ENCODE measurements at regions not wholly inside any gene's neighbourhood (a gene's known extent, or its start where the extent isn't known, plus 50 kb on each side); places are given as distances from the start of the nearest gene placed in this dataset.

DNA sequence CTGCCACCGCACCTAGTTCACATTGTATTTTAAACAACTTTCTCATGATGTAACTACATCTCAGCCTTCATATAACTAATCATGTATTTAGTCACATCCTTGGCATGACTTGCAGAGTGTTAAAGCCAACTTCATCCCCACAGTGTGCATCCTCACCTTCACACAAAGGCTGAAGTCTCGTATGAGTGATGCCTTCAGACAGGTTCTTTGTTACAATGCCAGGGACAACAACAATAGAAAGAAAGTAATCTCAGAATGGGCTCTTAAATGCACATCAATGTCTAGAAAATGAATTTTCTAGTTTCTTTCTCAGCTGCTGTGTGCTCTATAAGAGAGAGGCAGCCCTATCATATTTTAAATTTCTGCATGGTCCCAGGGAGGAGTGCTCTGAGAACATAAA is 221.3 kb downstream of the DIO2 start:
- TF ChIP-seq ARNTL (CRISPR knock-in tag; IDR thresholded peaks at IDR 0.05; ENCODE audit: borderline replicate concordance, low read depth) = no peak
- TF ChIP-seq, protein P1, sequence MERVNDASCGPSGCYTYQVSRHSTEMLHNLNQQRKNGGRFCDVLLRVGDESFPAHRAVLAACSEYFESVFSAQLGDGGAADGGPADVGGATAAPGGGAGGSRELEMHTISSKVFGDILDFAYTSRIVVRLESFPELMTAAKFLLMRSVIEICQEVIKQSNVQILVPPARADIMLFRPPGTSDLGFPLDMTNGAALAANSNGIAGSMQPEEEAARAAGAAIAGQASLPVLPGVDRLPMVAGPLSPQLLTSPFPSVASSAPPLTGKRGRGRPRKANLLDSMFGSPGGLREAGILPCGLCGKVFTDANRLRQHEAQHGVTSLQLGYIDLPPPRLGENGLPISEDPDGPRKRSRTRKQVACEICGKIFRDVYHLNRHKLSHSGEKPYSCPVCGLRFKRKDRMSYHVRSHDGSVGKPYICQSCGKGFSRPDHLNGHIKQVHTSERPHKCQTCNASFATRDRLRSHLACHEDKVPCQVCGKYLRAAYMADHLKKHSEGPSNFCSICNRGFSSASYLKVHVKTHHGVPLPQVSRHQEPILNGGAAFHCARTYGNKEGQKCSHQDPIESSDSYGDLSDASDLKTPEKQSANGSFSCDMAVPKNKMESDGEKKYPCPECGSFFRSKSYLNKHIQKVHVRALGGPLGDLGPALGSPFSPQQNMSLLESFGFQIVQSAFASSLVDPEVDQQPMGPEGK (CRISPR knock-in tag; IDR thresholded peaks at IDR 0.05; ENCODE audit: borderline replicate concordance) = no peak
- TF ChIP-seq ZNF70 (CRISPR knock-in tag; IDR thresholded peaks at IDR 0.05) = no peak
- TF ChIP-seq ZNF8 (CRISPR knock-in tag; IDR thresholded peaks at IDR 0.05) = no peak
- no peak for TF ChIP-seq ZFP3 (CRISPR knock-in tag; IDR thresholded peaks at IDR 0.05)
- TF ChIP-seq ZFP30 (CRISPR knock-in tag; IDR thresholded peaks at IDR 0.05) = no peak
- TF ChIP-seq, protein P2, sequence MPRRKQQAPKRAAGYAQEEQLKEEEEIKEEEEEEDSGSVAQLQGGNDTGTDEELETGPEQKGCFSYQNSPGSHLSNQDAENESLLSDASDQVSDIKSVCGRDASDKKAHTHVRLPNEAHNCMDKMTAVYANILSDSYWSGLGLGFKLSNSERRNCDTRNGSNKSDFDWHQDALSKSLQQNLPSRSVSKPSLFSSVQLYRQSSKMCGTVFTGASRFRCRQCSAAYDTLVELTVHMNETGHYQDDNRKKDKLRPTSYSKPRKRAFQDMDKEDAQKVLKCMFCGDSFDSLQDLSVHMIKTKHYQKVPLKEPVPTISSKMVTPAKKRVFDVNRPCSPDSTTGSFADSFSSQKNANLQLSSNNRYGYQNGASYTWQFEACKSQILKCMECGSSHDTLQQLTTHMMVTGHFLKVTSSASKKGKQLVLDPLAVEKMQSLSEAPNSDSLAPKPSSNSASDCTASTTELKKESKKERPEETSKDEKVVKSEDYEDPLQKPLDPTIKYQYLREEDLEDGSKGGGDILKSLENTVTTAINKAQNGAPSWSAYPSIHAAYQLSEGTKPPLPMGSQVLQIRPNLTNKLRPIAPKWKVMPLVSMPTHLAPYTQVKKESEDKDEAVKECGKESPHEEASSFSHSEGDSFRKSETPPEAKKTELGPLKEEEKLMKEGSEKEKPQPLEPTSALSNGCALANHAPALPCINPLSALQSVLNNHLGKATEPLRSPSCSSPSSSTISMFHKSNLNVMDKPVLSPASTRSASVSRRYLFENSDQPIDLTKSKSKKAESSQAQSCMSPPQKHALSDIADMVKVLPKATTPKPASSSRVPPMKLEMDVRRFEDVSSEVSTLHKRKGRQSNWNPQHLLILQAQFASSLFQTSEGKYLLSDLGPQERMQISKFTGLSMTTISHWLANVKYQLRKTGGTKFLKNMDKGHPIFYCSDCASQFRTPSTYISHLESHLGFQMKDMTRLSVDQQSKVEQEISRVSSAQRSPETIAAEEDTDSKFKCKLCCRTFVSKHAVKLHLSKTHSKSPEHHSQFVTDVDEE (CRISPR knock-in tag; IDR thresholded peaks at IDR 0.05) = no peak
- no peak for TF ChIP-seq RARB (CRISPR knock-in tag; IDR thresholded peaks at IDR 0.05)
- no peak for TF ChIP-seq SNAI2 (CRISPR knock-in tag; IDR thresholded peaks at IDR 0.05)
- TF ChIP-seq ISL1 (CRISPR knock-in tag; IDR thresholded peaks at IDR 0.05) = no peak
- TF ChIP-seq, protein P3, sequence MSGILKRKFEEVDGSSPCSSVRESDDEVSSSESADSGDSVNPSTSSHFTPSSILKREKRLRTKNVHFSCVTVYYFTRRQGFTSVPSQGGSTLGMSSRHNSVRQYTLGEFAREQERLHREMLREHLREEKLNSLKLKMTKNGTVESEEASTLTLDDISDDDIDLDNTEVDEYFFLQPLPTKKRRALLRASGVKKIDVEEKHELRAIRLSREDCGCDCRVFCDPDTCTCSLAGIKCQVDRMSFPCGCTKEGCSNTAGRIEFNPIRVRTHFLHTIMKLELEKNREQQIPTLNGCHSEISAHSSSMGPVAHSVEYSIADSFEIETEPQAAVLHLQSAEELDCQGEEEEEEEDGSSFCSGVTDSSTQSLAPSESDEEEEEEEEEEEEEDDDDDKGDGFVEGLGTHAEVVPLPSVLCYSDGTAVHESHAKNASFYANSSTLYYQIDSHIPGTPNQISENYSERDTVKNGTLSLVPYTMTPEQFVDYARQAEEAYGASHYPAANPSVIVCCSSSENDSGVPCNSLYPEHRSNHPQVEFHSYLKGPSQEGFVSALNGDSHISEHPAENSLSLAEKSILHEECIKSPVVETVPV (CRISPR knock-in tag; IDR thresholded peaks at IDR 0.05) = no peak
